Endothelial cell of umbilical vein (primary cell): ENCODE measurements at regions not wholly inside any gene's neighbourhood (a gene's known extent, or its start where the extent isn't known, plus 50 kb on each side); places are given as distances from the start of the nearest gene placed in this dataset.

Experiments
- BruUV-seq: library from RNA; stranded (reverse); fragments of 400-500 nt; replicated peaks from 2 replicates; lab custom pipeline; 2021; lab: Mats Ljungman, UMichigan
- CTCF ChIA-PET: fragments of 300-600, 350-600 bp; sonication (Branson Sonifier 250); formaldehyde crosslinking; loops from one replicate; lab custom pipeline; 2021; ENCODE audit warnings: antibody characterized with exemption, inconsistent platforms; lab: Charles Lee
- POLR2A ChIA-PET: fragments of 300-600, 350-600 bp; sonication (Branson Sonifier 250); formaldehyde crosslinking; loops from one replicate; lab custom pipeline; 2021; ENCODE audit warnings: antibody characterized with exemption, inconsistent platforms; lab: Charles Lee
- DNase-seq: peaks from one replicate; pipeline ENCODE4 v3.0.0-alpha.2; 2011; ENCODE audit warnings: low read depth, low spot score
- FAIRE-seq: peaks from 2 replicates; lab custom pipeline; 2011; peaks lifted over from hg19 to GRCh38; lab: Jason Lieb, UNC
- H2AFZ ChIP-seq: 2 replicates; pipeline ENCODE4 v1.6.0; 2012; ENCODE audit warnings: low read depth, low read length, control low read depth, inconsistent platforms
- H3K27ac ChIP-seq: 2 replicates; pipeline ENCODE4 v1.5.1; 2011; ENCODE audit warnings: low read depth, mild to moderate bottlenecking, control low read depth, low read length, moderate library complexity; ENCODE audit not compliant: insufficient read depth
- H3K27me3 ChIP-seq, 2 experiments: 2 replicates each; pipeline versions ENCODE4 v1.6.0 to v1.6.1; 2011; ENCODE audit warnings: low read length in 2 of 2, mixed read lengths in 1 of 2; ENCODE audit not compliant: control insufficient read depth in 2 of 2, insufficient read depth in 2 of 2
- H3K36me3 ChIP-seq, 2 experiments: 2 replicates in 1 of 2; 3 replicates in 1 of 2; pipeline ENCODE4 v1.5.1; 2011; ENCODE audit warnings: low read length in 2 of 2, mild to moderate bottlenecking in 1 of 2, moderate library complexity in 1 of 2; ENCODE audit not compliant: control insufficient read depth in 2 of 2, insufficient read depth in 2 of 2; ENCODE audit errors: extremely low read depth in 1 of 2
- H3K4me1 ChIP-seq: 3 replicates; pipeline ENCODE4 v1.5.1; 2011; ENCODE audit warnings: mild to moderate bottlenecking, low read length; ENCODE audit not compliant: control insufficient read depth, insufficient read depth; ENCODE audit errors: extremely low read depth
- H3K4me2 ChIP-seq: 2 replicates; pipeline ENCODE4 v1.6.1; 2011; ENCODE audit warnings: low read length, control low read depth, mixed read lengths; ENCODE audit not compliant: insufficient read depth
- H3K4me3 ChIP-seq, 3 experiments: fragments of 200-600 bp in 1 of 3; sonication (generic), shearing (Covaris generic) in 1 of 3; replicated peaks in 1 of 3; 2 replicates each; pipeline ENCODE4 v1.5.1; 2011 to 2016; ENCODE audit warnings: control low read depth in 3 of 3, low read length in 3 of 3, mild to moderate bottlenecking in 2 of 3, inconsistent platforms in 1 of 3, low read depth in 1 of 3, moderate library complexity in 1 of 3; ENCODE audit not compliant: insufficient read depth in 1 of 3
- H3K79me2 ChIP-seq: 2 replicates; pipeline ENCODE4 v1.6.0; 2012; ENCODE audit warnings: low read length, inconsistent platforms; ENCODE audit not compliant: control insufficient read depth, insufficient read depth
- H3K9ac ChIP-seq: replicated peaks from 2 replicates; pipeline ENCODE3; 2011; ENCODE audit warnings: low read length, control low read depth; ENCODE audit not compliant: insufficient read depth; ENCODE audit errors: extremely low read depth
- H3K9me1 ChIP-seq: replicated peaks from 3 replicates; pipeline ENCODE4 v1.6.0; 2011; ENCODE audit warnings: mild to moderate bottlenecking, low read length; ENCODE audit not compliant: control insufficient read depth, insufficient read depth; ENCODE audit errors: extremely low read depth
- H3K9me3 ChIP-seq: replicated peaks from 2 replicates; pipeline ENCODE4 v1.5.1; 2012; ENCODE audit warnings: low read length, inconsistent platforms; ENCODE audit not compliant: control insufficient read depth, insufficient read depth
- H4K20me1 ChIP-seq: replicated peaks from 2 replicates; pipeline ENCODE3; 2011; ENCODE audit warnings: mild to moderate bottlenecking, low read length; ENCODE audit not compliant: control insufficient read depth, insufficient read depth; ENCODE audit errors: extremely low read depth
- CTCF ChIP-seq, 2 donors: IDR thresholded peaks; 1 replicate in 1 of 2; 2 replicates in 1 of 2; pipeline ENCODE4 v1.5.1; 2011; ENCODE audit warnings: low read length in 2 of 2, mild to moderate bottlenecking in 2 of 2, moderate library complexity in 2 of 2, control low read depth in 1 of 2, inconsistent platforms in 1 of 2, low read depth in 1 of 2; ENCODE audit not compliant: insufficient read depth in 1 of 2; ENCODE audit errors: extremely low read depth in 1 of 2
- EZH2 ChIP-seq: IDR thresholded peaks from 2 replicates; pipeline ENCODE4 v1.6.1; 2012; ENCODE audit warnings: borderline replicate concordance, low read depth, mild to moderate bottlenecking, moderate library complexity, low read length, inconsistent platforms; ENCODE audit not compliant: severe bottlenecking
- FOS ChIP-seq: IDR thresholded peaks from 2 replicates; pipeline ENCODE4 v1.6.1; 2011; ENCODE audit warnings: mild to moderate bottlenecking, low read length, moderate library complexity, borderline replicate concordance; ENCODE audit not compliant: insufficient read depth
- GATA2 ChIP-seq: IDR thresholded peaks from 2 replicates; pipeline ENCODE4 v1.7.0; 2011; ENCODE audit warnings: low read depth, mild to moderate bottlenecking, moderate library complexity, mixed read lengths, low read length; ENCODE audit not compliant: insufficient read length, insufficient read depth
- JUN ChIP-seq: IDR thresholded peaks from 2 replicates; pipeline ENCODE4 v1.6.1; 2011; ENCODE audit warnings: borderline replicate concordance, low read depth; ENCODE audit not compliant: insufficient read length, insufficient read depth
- MAX ChIP-seq: IDR thresholded peaks from 2 replicates; pipeline ENCODE4 v1.6.1; 2011; ENCODE audit not compliant: insufficient read depth, insufficient read length
- MYC ChIP-seq: IDR thresholded peaks from one replicate; pipeline ENCODE4 v1.6.1; 2011; ENCODE audit warnings: mild to moderate bottlenecking, low read depth, low read length
- POLR2A ChIP-seq: IDR thresholded peaks from 2 replicates; pipeline ENCODE4 v1.6.1; 2012; ENCODE audit warnings: low read depth, mild to moderate bottlenecking, control low read depth, low read length
- POLR2AphosphoS5 ChIP-seq: IDR thresholded peaks from 2 replicates; pipeline ENCODE4 v1.6.1; 2012; ENCODE audit warnings: low read depth, mild to moderate bottlenecking, control low read depth, low read length, moderate library complexity; ENCODE audit not compliant: insufficient read depth
- dilution Hi-C: fragments of 300-500 bp; cut with MboI; formaldehyde crosslinking; loops from one replicate; pipeline ENCODE4 v1.15.0; 2019; ENCODE audit warnings: low sequenced_read_pairs; ENCODE audit not compliant: extremely low pct_ligation_motif_present
- intact Hi-C: fragments of 100-400 bp; cut with micrococcal nuclease; formaldehyde crosslinking; loops from one replicate; pipeline ENCODE4 v1.10.0; 2022

DNA sequence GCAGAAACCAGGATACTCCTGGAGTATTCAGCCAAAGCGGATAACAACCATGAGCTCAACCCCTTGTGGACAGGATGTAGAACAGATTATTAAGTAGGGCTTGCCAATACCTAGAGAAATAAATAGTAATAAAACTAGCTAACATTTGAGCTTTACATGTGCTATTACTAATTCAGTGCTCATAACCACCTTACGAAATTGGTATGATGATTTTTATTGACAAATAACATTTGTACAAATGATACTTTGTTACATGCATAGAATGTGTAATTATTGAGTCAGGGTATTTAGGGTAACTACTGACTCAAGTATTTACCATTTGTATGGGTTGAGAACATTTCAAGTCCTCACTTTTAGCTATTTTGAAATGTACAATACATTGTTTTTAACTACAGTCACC is 287.9 kb downstream of the CDC5L start:
- Histone ChIP-seq H3K27ac (no peak overlapping the region), H3K36me3 (no peaks in the 10 kb centered on the region), H3K9me3 (no peaks in the 10 kb centered on the region), H3K4me3 (no peak overlapping the region), H3K4me2 (no peak overlapping the region), H3K27me3 (no peaks in the 10 kb centered on the region), H2AFZ (no peak overlapping the region), H3K79me2 (no peaks in the 10 kb centered on the region), H3K4me1 (no peaks in the 10 kb centered on the region), H4K20me1 (no peaks in the 10 kb centered on the region), H3K9ac (no peak overlapping the region), H3K9me1 (no peaks in the 10 kb centered on the region)
- no TSS peak for BruUV-seq
- no peak for FAIRE-seq
- intact Hi-C loops (no loop called here), dilution Hi-C loops (no loop called here)
- no peak for DNase-seq
- ChIA-PET POLR2A (no interaction called here), CTCF (interaction anchor here (0.7 to 1.7 kb wide), 3 partner anchors 20 to 1025 kb away, joined by 3 to 7 read pairs (median 5); no protein-coding TSS in a partner anchor)
- TF ChIP-seq POLR2AphosphoS5 = no peak
- no peak for TF ChIP-seq GATA2
- TF ChIP-seq FOS = no peak
- TF ChIP-seq EZH2 = no peak
- no peak for TF ChIP-seq JUN
- no peak for TF ChIP-seq MYC
- TF ChIP-seq POLR2A = no peak
- no peak for TF ChIP-seq CTCF (IDR thresholded peaks at IDR 0.05; ENCODE audit: extremely low read depth in 1 of 2, insufficient read depth in 1 of 2, low read depth in 1 of 2, low read length in 2 of 2)
- TF ChIP-seq MAX = no peak
